WTC11 (cell line): ENCODE measurements at regions not wholly inside any gene's neighbourhood (a gene's known extent, or its start where the extent isn't known, plus 50 kb on each side); places are given as distances from the start of the nearest gene placed in this dataset.

ENCODE experiments used
- ELF4 ChIP-seq: sonication (generic); formaldehyde crosslinking; IDR thresholded peaks from 2 replicates; pipeline ENCODE4 v1.8.1; 2022; ENCODE audit warnings: low read depth, mild to moderate bottlenecking, moderate library complexity, missing genetic modification reagents
- GTF2I ChIP-seq: fragments of 250-450 bp; sonication (Bioruptor Pico); conservative IDR thresholded peaks from 2 replicates; pipeline ENCODE4 v1.4.0; 2021; ENCODE audit warnings: mild to moderate bottlenecking
- NFATC4 ChIP-seq: fragments of 250-450 bp; sonication (Bioruptor Pico); IDR thresholded peaks from 2 replicates; pipeline ENCODE4 v1.9.0; 2021; ENCODE audit warnings: mild to moderate bottlenecking
- NR1H2 ChIP-seq: sonication (generic); formaldehyde crosslinking; IDR thresholded peaks from 2 replicates; pipeline ENCODE4 v1.9.0; 2021; ENCODE audit warnings: mild to moderate bottlenecking, moderate library complexity, missing genetic modification reagents
- SMAD4 ChIP-seq: sonication (generic); formaldehyde crosslinking; IDR thresholded peaks from 2 replicates; pipeline ENCODE4 v1.8.0; 2022; ENCODE audit warnings: mild to moderate bottlenecking, missing genetic modification reagents
- SP1 ChIP-seq: sonication (generic); formaldehyde crosslinking; conservative IDR thresholded peaks from 2 replicates; pipeline ENCODE4 v1.8.1; 2022; ENCODE audit warnings: missing genetic modification reagents
- TEAD1 ChIP-seq: sonication (generic); formaldehyde crosslinking; IDR thresholded peaks from 2 replicates; pipeline ENCODE4 v1.8.0; 2022; ENCODE audit warnings: mild to moderate bottlenecking, missing genetic modification reagents
- ZBTB21 ChIP-seq: sonication (generic); formaldehyde crosslinking; IDR thresholded peaks from 2 replicates; pipeline ENCODE4 v1.8.1; 2023; ENCODE audit warnings: mild to moderate bottlenecking, missing genetic modification reagents, borderline replicate concordance
- TF ChIP-seq, protein P1 (sequence below): sonication (generic); formaldehyde crosslinking; IDR thresholded peaks from 2 replicates; pipeline ENCODE4 v1.8.1; 2022; ENCODE audit warnings: missing genetic modification reagents, borderline replicate concordance
- TF ChIP-seq, protein P2 (sequence below): sonication (generic); formaldehyde crosslinking; IDR thresholded peaks from 2 replicates; pipeline ENCODE4 v1.8.0; 2023; ENCODE audit warnings: mild to moderate bottlenecking, missing genetic modification reagents
- TF ChIP-seq, protein P3 (sequence below): sonication (generic); formaldehyde crosslinking; conservative IDR thresholded peaks from 2 replicates; pipeline ENCODE4 v1.8.1; 2022; ENCODE audit warnings: mild to moderate bottlenecking, missing genetic modification reagents
- TF ChIP-seq, protein P4 (sequence below): sonication (generic); formaldehyde crosslinking; IDR thresholded peaks from 2 replicates; pipeline ENCODE4 v1.8.1; 2023; ENCODE audit warnings: mild to moderate bottlenecking, missing genetic modification reagents, moderate library complexity
- TF ChIP-seq, protein P5 (sequence below): fragments of 250-450 bp; sonication (Bioruptor Pico); IDR thresholded peaks from 2 replicates; pipeline ENCODE4 v1.9.0; 2021; ENCODE audit warnings: mild to moderate bottlenecking
- TF ChIP-seq, protein P6 (sequence below): fragments of 250-450 bp; sonication (Bioruptor Pico); conservative IDR thresholded peaks from 2 replicates; pipeline ENCODE4 v1.9.0; 2021; ENCODE audit warnings: mild to moderate bottlenecking
- TF ChIP-seq, protein P7 (sequence below): sonication (generic); formaldehyde crosslinking; IDR thresholded peaks from 2 replicates; pipeline ENCODE4 v1.8.1; 2022; ENCODE audit warnings: low read depth, missing genetic modification reagents, borderline replicate concordance
- TF ChIP-seq, protein P8 (sequence below): sonication (generic); formaldehyde crosslinking; IDR thresholded peaks from 2 replicates; pipeline ENCODE4 v1.8.1; 2022; ENCODE audit warnings: low read depth, mild to moderate bottlenecking, moderate library complexity, missing genetic modification reagents, borderline replicate concordance

DNA sequence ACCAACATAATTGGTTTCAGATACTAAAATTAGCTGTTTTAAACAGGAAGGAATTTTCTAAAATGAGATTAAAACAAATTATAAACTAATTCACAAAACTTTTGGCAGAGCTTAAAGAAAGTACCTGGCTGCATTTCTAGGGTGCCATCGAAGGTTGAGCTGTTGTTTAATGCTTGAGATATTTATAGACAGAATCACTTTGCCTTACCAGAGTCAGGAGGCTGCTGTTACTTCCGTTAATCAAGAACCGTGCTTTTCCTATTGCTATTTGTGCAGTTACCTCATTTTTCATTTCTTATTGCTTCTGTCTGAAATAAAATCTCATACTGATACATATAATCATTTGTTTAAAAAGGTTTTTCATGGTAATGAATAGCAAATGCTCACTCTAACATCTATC, 242.9 kb downstream of the TECRL start (continued):
- TF ChIP-seq, protein P1, sequence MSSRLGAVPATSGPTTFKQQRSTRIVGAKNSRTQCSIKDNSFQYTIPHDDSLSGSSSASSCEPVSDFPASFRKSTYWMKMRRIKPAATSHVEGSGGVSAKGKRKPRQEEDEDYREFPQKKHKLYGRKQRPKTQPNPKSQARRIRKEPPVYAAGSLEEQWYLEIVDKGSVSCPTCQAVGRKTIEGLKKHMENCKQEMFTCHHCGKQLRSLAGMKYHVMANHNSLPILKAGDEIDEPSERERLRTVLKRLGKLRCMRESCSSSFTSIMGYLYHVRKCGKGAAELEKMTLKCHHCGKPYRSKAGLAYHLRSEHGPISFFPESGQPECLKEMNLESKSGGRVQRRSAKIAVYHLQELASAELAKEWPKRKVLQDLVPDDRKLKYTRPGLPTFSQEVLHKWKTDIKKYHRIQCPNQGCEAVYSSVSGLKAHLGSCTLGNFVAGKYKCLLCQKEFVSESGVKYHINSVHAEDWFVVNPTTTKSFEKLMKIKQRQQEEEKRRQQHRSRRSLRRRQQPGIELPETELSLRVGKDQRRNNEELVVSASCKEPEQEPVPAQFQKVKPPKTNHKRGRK (CRISPR knock-in tag) = no peak
- TF ChIP-seq SP1 (CRISPR knock-in tag) (no peak), NR1H2 (CRISPR knock-in tag) (no peak), NFATC4 (no peak), TEAD1 (no peak), ZBTB21 (CRISPR knock-in tag) (no peak), GTF2I (CRISPR knock-in tag) (no peak), SMAD4 (no peak), ELF4 (CRISPR knock-in tag) (no peak)
- TF ChIP-seq, protein P2, sequence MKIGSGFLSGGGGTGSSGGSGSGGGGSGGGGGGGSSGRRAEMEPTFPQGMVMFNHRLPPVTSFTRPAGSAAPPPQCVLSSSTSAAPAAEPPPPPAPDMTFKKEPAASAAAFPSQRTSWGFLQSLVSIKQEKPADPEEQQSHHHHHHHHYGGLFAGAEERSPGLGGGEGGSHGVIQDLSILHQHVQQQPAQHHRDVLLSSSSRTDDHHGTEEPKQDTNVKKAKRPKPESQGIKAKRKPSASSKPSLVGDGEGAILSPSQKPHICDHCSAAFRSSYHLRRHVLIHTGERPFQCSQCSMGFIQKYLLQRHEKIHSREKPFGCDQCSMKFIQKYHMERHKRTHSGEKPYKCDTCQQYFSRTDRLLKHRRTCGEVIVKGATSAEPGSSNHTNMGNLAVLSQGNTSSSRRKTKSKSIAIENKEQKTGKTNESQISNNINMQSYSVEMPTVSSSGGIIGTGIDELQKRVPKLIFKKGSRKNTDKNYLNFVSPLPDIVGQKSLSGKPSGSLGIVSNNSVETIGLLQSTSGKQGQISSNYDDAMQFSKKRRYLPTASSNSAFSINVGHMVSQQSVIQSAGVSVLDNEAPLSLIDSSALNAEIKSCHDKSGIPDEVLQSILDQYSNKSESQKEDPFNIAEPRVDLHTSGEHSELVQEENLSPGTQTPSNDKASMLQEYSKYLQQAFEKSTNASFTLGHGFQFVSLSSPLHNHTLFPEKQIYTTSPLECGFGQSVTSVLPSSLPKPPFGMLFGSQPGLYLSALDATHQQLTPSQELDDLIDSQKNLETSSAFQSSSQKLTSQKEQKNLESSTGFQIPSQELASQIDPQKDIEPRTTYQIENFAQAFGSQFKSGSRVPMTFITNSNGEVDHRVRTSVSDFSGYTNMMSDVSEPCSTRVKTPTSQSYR (CRISPR knock-in tag) = no peak
- TF ChIP-seq, protein P3, sequence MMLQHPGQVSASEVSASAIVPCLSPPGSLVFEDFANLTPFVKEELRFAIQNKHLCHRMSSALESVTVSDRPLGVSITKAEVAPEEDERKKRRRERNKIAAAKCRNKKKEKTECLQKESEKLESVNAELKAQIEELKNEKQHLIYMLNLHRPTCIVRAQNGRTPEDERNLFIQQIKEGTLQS (CRISPR knock-in tag) = no peak
- TF ChIP-seq, protein P4, sequence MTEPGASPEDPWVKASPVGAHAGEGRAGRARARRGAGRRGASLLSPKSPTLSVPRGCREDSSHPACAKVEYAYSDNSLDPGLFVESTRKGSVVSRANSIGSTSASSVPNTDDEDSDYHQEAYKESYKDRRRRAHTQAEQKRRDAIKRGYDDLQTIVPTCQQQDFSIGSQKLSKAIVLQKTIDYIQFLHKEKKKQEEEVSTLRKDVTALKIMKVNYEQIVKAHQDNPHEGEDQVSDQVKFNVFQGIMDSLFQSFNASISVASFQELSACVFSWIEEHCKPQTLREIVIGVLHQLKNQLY (CRISPR knock-in tag) = no peak
- TF ChIP-seq, protein P5, sequence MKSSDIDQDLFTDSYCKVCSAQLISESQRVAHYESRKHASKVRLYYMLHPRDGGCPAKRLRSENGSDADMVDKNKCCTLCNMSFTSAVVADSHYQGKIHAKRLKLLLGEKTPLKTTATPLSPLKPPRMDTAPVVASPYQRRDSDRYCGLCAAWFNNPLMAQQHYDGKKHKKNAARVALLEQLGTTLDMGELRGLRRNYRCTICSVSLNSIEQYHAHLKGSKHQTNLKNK (CRISPR knock-in tag) = no peak
- TF ChIP-seq, protein P6, sequence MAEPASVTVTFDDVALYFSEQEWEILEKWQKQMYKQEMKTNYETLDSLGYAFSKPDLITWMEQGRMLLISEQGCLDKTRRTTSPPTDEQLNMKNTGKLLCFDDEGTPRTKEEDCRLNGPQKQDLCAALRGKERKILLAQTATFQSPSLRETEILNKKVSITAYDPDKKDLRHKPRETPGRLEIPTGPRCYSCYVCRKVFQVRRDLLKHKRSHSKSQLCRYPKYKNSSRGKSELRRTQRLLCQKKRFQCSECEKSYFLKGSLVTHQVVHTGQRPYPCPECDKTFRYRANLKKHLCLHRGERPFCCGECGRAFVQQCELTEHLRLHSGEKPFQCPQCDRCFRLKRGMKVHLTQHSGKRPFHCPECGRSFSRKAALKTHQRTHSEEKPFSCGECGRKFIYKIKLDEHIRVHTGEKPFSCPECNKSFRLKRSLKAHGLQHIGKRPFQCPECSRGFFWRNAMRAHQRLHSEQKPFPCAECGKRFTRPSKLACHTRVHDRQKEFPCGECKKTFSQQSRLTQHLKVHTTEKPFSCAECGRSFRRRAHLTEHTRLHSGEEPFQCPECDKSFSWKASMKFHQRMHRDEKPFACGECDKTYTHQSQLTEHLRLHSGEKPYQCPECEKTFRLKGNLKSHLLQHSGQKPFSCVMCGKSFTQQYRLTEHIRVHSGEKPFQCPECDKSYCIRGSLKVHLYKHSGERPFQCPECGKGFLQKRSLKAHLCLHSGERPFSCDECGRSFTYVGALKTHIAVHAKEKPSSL (CRISPR knock-in tag) = no peak
- TF ChIP-seq, protein P7, sequence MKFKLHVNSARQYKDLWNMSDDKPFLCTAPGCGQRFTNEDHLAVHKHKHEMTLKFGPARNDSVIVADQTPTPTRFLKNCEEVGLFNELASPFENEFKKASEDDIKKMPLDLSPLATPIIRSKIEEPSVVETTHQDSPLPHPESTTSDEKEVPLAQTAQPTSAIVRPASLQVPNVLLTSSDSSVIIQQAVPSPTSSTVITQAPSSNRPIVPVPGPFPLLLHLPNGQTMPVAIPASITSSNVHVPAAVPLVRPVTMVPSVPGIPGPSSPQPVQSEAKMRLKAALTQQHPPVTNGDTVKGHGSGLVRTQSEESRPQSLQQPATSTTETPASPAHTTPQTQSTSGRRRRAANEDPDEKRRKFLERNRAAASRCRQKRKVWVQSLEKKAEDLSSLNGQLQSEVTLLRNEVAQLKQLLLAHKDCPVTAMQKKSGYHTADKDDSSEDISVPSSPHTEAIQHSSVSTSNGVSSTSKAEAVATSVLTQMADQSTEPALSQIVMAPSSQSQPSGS (CRISPR knock-in tag) = no peak
- TF ChIP-seq, protein P8, sequence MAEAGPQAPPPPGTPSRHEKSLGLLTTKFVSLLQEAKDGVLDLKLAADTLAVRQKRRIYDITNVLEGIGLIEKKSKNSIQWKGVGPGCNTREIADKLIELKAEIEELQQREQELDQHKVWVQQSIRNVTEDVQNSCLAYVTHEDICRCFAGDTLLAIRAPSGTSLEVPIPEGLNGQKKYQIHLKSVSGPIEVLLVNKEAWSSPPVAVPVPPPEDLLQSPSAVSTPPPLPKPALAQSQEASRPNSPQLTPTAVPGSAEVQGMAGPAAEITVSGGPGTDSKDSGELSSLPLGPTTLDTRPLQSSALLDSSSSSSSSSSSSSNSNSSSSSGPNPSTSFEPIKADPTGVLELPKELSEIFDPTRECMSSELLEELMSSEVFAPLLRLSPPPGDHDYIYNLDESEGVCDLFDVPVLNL = no peak
